ENCODE measurements at regions not wholly inside any gene's neighbourhood (a gene's known extent, or its start where the extent isn't known, plus 50 kb on each side); places are given as distances from the start of the nearest gene placed in this dataset.

- DNase-seq, result no peak
Measured at GRCh38 chr13:40318366-40318765, 348.1 kb downstream of the FOXO1 start.

- no peak for DNase-seq
Measured at GRCh38 chr13:40319699-40320579, 346.5 kb downstream of the FOXO1 start.

- DNase-seq, result no peak
Measured at GRCh38 chr13:40328091-40328490, 338.4 kb downstream of the FOXO1 start.

- DNase-seq, result no peak
Measured at GRCh38 chr13:40329781-40330485, 336.5 kb downstream of the FOXO1 start.

- DNase-seq, result no peak
Measured at GRCh38 chr13:40330950-40331349, 335.5 kb downstream of the FOXO1 start.

GRCh38 chr13:40331802-40332201 lies 334.6 kb downstream of the FOXO1 start:
- DNase-seq, result no peak

- no peak for DNase-seq
Measured at GRCh38 chr13:40333226-40333625, 333.2 kb downstream of the FOXO1 start.

GRCh38 chr13:40334031-40334430 lies 332.4 kb downstream of the FOXO1 start:
- no peak for DNase-seq

GRCh38 chr13:40334616-40335015 lies 331.8 kb downstream of the FOXO1 start:
- DNase-seq, result no peak

- DNase-seq, result no peak
Measured at GRCh38 chr13:40336228-40337221, 329.9 kb downstream of the FOXO1 start.

GRCh38 chr13:40337651-40338050 lies 328.8 kb downstream of the FOXO1 start:
- no peak for DNase-seq

- no peak for DNase-seq
Measured at GRCh38 chr13:40338217-40338616, 328.2 kb downstream of the FOXO1 start.

- no peak for DNase-seq
Measured at GRCh38 chr13:40340368-40341095, 325.9 kb downstream of the FOXO1 start.

- no peak for DNase-seq
Measured at GRCh38 chr13:40341096-40341471, 325.4 kb downstream of the FOXO1 start.

- DNase-seq, result no peak
Measured at GRCh38 chr13:40341501-40341900, 324.9 kb downstream of the FOXO1 start.

- no peak for DNase-seq
Measured at GRCh38 chr13:40342461-40342860, 324.0 kb downstream of the FOXO1 start.

- no peak for DNase-seq
Measured at GRCh38 chr13:40342901-40343300, 323.5 kb downstream of the FOXO1 start.

GRCh38 chr13:40343550-40344269 lies 322.7 kb downstream of the FOXO1 start:
- no peak for DNase-seq

GRCh38 chr13:40344270-40345148 lies 321.9 kb downstream of the FOXO1 start:
- DNase-seq, result no peak

- DNase-seq, result no peak
Measured at GRCh38 chr13:40345149-40345514, 321.3 kb downstream of the FOXO1 start.
